Neutrophil (primary cell): ENCODE measurements at regions not wholly inside any gene's neighbourhood (a gene's known extent, or its start where the extent isn't known, plus 50 kb on each side); places are given as distances from the start of the nearest gene placed in this dataset.

Experiments
- H3K27ac ChIP-seq: fragments of 200-600 bp; sonication (generic); 2 replicates; pipeline ENCODE4 v1.5.1; 2016; ENCODE audit warnings: mild to moderate bottlenecking, moderate library complexity
- H3K27me3 ChIP-seq: fragments of 200-600 bp; sonication (generic); 2 replicates; pipeline ENCODE4 v1.6.0; 2016; ENCODE audit warnings: mild to moderate bottlenecking
- H3K36me3 ChIP-seq: fragments of 200-600 bp; sonication (generic); 2 replicates; pipeline ENCODE4 v1.5.1; 2017
- H3K4me1 ChIP-seq, 2 experiments: fragments of 200-600 bp in 1 of 2; sonication (generic) in 1 of 2; 1 replicate in 1 of 2; 2 replicates in 1 of 2; pipeline versions ENCODE4 v1.5.1 to v1.6.1; 2013 to 2016; ENCODE audit warnings: low read depth in 1 of 2, low read length in 1 of 2, mild to moderate bottlenecking in 1 of 2, moderate library complexity in 1 of 2; ENCODE audit not compliant: control insufficient read depth in 1 of 2, insufficient read depth in 1 of 2
- H3K4me3 ChIP-seq, 2 experiments: fragments of 200-600 bp in 1 of 2; sonication (generic) in 1 of 2; 1 replicate in 1 of 2; 2 replicates in 1 of 2; pipeline ENCODE4 v1.5.1; 2013 to 2016; ENCODE audit warnings: low read depth in 1 of 2, low read length in 1 of 2, mild to moderate bottlenecking in 1 of 2, moderate library complexity in 1 of 2
- H3K9me3 ChIP-seq: fragments of 200-600 bp; sonication (generic); 2 replicates; pipeline ENCODE4 v1.5.1; 2016
- TF ChIP-seq, protein P1 (sequence below): fragments of 200-600 bp; sonication (generic); IDR thresholded peaks from 2 replicates; pipeline ENCODE4 v1.5.1; 2016; ENCODE audit warnings: antibody characterized with exemption

- Histone ChIP-seq H3K9me3 (no peaks in the 10 kb centered on the region), H3K4me3 (no peak overlapping the region), H3K27me3 (no peaks in the 10 kb centered on the region), H3K36me3 (no peaks in the 10 kb centered on the region), H3K4me1 (peaks cover 37 to 44% of the 10 kb centered on the region in 2 experiments), H3K27ac (peak overlapping the region; percentile 94)
- TF ChIP-seq, protein P1, sequence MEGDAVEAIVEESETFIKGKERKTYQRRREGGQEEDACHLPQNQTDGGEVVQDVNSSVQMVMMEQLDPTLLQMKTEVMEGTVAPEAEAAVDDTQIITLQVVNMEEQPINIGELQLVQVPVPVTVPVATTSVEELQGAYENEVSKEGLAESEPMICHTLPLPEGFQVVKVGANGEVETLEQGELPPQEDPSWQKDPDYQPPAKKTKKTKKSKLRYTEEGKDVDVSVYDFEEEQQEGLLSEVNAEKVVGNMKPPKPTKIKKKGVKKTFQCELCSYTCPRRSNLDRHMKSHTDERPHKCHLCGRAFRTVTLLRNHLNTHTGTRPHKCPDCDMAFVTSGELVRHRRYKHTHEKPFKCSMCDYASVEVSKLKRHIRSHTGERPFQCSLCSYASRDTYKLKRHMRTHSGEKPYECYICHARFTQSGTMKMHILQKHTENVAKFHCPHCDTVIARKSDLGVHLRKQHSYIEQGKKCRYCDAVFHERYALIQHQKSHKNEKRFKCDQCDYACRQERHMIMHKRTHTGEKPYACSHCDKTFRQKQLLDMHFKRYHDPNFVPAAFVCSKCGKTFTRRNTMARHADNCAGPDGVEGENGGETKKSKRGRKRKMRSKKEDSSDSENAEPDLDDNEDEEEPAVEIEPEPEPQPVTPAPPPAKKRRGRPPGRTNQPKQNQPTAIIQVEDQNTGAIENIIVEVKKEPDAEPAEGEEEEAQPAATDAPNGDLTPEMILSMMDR: no peak
These were observed 488.5 kb upstream of the JARID2 start for GRCh38 chr6:14757418-14757817.

GRCh38 chr6:14758421-14759081 lies 487.3 kb upstream of the JARID2 start:
- Histone ChIP-seq H3K27ac (peak overlapping the region; percentile 94), H3K4me3 (peak overlapping the region in 1 of 2 experiments; percentile 16)
- TF ChIP-seq, protein P1: no peak

DNA sequence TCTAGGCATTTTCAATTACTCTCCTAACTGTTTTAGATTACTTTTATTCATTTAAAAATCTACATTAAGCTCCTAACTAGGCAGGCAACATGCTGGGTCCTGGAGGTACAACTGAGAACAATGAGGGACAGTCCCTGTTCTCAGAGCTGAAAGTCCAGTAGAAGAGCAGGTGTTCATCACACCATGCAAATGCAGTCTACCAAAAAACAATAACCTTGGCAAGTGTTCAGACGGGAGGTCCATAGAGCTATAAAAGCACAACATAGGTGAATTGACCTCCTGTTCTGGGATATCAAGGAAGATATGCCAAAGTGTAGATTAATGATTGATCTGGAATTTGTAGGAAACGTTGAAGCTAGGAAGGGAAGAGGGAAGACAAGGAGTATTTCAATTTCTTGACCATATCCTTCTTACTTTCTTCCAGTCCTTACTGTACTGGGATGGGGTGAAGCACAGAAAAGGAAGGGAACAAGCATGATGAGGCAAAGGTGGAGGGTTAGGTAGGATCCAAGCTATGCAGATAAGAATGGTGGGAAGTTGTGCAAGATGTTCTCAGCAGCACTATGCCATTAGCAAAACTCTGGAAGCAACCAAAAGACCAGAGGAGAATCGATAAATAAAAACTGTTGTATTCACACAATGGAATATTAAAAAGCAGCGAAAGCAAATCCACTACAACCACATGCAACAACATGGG lies 485.7 kb upstream of the JARID2 start:
- no peaks in the 10 kb centered on the region for H3K9me3 ChIP-seq
- peaks cover 37 to 44% of the 10 kb centered on the region in 2 experiments for H3K4me1 ChIP-seq
- no peaks in the 10 kb centered on the region for H3K36me3 ChIP-seq
- no peak overlapping the region for H3K4me3 ChIP-seq
- peak overlapping the region; percentile 94 for H3K27ac ChIP-seq
- TF ChIP-seq, protein P1: no peak
- H3K27me3 ChIP-seq: no peaks in the 10 kb centered on the region

More at GRCh38 chr6:14758421-14759081, 487.3 kb upstream of the JARID2 start:
- no peaks in the 10 kb centered on the region for H3K27me3 ChIP-seq
- H3K9me3 ChIP-seq: no peaks in the 10 kb centered on the region
- H3K36me3 ChIP-seq: no peaks in the 10 kb centered on the region
- peaks cover 37 to 44% of the 10 kb centered on the region in 2 experiments for H3K4me1 ChIP-seq

DNA sequence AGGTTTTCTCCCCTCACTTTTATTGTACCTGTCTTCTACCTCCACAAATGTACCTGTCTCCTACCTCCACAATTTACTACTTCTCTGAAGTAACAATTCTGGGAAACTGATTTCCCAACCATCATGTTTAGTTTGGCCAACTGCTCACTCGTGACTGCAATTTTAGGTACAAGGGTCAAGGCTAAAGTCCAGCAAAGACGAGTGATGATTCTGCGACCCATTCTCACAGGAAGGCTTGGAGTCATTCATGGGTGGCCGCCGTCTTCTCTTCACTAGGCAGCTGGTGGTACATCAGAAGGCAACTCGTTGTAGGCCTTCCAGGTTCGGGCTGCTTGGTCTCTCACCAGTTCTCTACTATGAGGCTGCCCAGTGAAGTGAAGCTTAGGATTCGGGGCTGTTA lies 483.8 kb upstream of the JARID2 start:
- no peaks in the 10 kb centered on the region for H3K9me3 ChIP-seq
- TF ChIP-seq, protein P1: no peak
- H3K4me3 ChIP-seq: no peak overlapping the region
- H3K27me3 ChIP-seq: no peaks in the 10 kb centered on the region
- no peak overlapping the region for H3K27ac ChIP-seq
- H3K36me3 ChIP-seq: no peaks in the 10 kb centered on the region
- H3K4me1 ChIP-seq: peaks cover 39% of the 10 kb centered on the region in 2 experiments

DNA sequence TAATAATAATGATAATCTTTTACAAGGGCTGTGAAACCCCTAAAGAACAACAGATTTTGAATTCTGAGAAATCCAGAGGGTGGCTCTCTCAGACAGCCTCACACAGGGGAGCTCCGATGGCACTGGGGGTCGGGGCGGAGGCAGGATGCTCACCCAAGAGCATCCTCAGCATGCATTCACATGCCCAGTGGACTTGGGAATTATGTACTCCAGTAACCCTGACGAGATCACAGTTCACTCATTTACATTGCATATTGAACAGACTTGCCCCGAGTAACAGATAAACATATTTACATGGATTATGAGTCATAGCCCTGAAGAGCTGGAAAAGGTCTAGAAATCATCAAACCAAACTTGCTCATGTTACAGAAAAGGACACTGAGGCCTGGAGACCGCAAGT lies 482.7 kb upstream of the JARID2 start:
- H3K9me3 ChIP-seq: no peaks in the 10 kb centered on the region
- no peak overlapping the region for H3K27ac ChIP-seq
- TF ChIP-seq, protein P1: no peak
- H3K27me3 ChIP-seq: no peaks in the 10 kb centered on the region
- no peaks in the 10 kb centered on the region for H3K36me3 ChIP-seq
- no peak overlapping the region for H3K4me3 ChIP-seq
- peaks cover 28 to 29% of the 10 kb centered on the region in 2 experiments for H3K4me1 ChIP-seq
